ENCODE measurements at regions not wholly inside any gene's neighbourhood (a gene's known extent, or its start where the extent isn't known, plus 50 kb on each side); places are given as distances from the start of the nearest gene placed in this dataset.

- TF ChIP-seq, protein P1, sequence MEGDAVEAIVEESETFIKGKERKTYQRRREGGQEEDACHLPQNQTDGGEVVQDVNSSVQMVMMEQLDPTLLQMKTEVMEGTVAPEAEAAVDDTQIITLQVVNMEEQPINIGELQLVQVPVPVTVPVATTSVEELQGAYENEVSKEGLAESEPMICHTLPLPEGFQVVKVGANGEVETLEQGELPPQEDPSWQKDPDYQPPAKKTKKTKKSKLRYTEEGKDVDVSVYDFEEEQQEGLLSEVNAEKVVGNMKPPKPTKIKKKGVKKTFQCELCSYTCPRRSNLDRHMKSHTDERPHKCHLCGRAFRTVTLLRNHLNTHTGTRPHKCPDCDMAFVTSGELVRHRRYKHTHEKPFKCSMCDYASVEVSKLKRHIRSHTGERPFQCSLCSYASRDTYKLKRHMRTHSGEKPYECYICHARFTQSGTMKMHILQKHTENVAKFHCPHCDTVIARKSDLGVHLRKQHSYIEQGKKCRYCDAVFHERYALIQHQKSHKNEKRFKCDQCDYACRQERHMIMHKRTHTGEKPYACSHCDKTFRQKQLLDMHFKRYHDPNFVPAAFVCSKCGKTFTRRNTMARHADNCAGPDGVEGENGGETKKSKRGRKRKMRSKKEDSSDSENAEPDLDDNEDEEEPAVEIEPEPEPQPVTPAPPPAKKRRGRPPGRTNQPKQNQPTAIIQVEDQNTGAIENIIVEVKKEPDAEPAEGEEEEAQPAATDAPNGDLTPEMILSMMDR (tag by site-specific recombination; IDR thresholded peaks at IDR 0.05), result no peak
- TF ChIP-seq ZBTB21 (tag by site-specific recombination; IDR thresholded peaks at IDR 0.05) (no peak), ZNF707 (tag by site-specific recombination; IDR thresholded peaks at IDR 0.05) (no peak), YY1 (tag by site-specific recombination; IDR thresholded peaks at IDR 0.05) (no peak)
These were observed 167.2 kb downstream of the KDR start for GRCh38 chr4:54958236-54958635.

Data from HEK293 (cell line).